ENCODE measurements at regions not wholly inside any gene's neighbourhood (a gene's known extent, or its start where the extent isn't known, plus 50 kb on each side); places are given as distances from the start of the nearest gene placed in this dataset.

- no peak for TF ChIP-seq CTCF (IDR thresholded peaks at IDR 0.05; ENCODE audit: low read depth, low read length)
- no peak for TF ChIP-seq EZH2phosphoT487 (IDR thresholded peaks at IDR 0.05; ENCODE audit: low read depth)
Observed at GRCh38 chr7:67616517-67616916, 619.9 kb downstream of the TYW1 start.

Measured in OCI-LY3 (cell line).